ENCODE measurements at regions not wholly inside any gene's neighbourhood (a gene's known extent, or its start where the extent isn't known, plus 50 kb on each side); places are given as distances from the start of the nearest gene placed in this dataset.

DNA sequence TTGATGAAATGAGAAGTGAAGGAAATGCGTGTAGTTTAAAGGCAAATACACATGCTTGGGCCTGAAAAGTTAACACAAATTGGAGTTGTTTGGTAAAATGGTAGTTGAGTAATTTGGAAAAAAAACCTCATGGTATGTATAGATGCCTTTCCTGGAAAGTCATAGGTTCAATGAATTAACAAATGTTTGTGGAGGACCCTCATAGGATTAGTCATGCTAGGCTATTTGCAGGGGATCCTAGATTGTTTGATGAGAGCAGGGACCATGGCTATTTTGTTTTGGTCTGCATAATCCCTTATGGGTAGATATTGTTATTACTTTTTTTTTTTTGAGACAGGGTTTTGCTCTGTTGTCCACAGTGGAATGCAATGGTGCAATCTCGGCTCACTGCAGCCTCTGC, 93.5 kb upstream of the NR3C1 start:
- Histone ChIP-seq H3K4me2 (ENCODE audit: low read length) (no peak overlapping the region), H2BK15ac (replicated peaks; ENCODE audit: low read depth) (no peak overlapping the region), H3K79me1 (ENCODE audit: low read length) (no peaks in the 10 kb centered on the region), H2BK120ac (ENCODE audit: low read depth, low read length) (no peak overlapping the region), H4K8ac (ENCODE audit: low read depth, low read length) (no peak overlapping the region), H3K23ac (ENCODE audit: low read length) (no peak overlapping the region), H3K4me1 (ENCODE audit: control insufficient read depth, low read depth, low read length) (no peaks in the 10 kb centered on the region), H4K5ac (ENCODE audit: low read length) (no peak overlapping the region), H3K18ac (ENCODE audit: low read length) (no peak overlapping the region), H2BK5ac (ENCODE audit: low read length) (no peak overlapping the region), H3K9ac (ENCODE audit: low read length) (no peak overlapping the region), H3K4ac (ENCODE audit: low read depth, low read length) (no peak overlapping the region), H3K56ac (ENCODE audit: low read length) (no peak overlapping the region), H2AK5ac (ENCODE audit: low read length) (no peak overlapping the region), H3K4me3 (ENCODE audit: low read length) (no peak overlapping the region), H3K79me2 (ENCODE audit: control insufficient read depth, insufficient read depth, low read length) (no peaks in the 10 kb centered on the region), H3K27ac (ENCODE audit: low read depth, low read length) (no peak overlapping the region), H3K27me3 (ENCODE audit: insufficient read depth, low read length, poor library complexity) (no peaks in the 10 kb centered on the region), H3K36me3 (ENCODE audit: control insufficient read depth, insufficient read depth, low read length) (no peaks in the 10 kb centered on the region)
- DNase-seq, result no peak
- 100% methylated on average over 1 of the region's 2 CpGs for WGBS (ENCODE audit: extremely low coverage, insufficient coverage, low lambda C conversion rate)

DNA sequence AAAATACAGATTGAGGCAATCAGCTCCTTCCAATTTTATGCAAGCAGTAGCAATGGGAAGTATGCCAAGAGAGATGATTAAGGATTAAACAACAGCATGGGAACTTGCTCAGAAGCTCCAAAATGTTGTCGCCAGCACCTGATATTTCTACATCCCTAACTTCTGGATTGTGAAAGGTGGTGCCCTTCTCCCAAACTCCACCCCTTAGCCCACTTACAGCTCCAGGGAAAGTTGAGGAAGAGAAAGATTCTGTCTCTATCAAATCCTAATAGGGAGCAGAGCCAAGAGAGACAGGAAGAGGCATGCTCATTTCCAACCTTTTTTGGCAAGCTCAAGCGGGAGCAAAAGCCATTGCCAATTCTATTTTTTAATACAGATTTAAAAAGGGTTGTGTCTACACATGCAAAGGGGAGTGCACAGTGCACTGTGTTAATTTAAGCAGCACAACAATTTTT, 92.4 kb upstream of the NR3C1 start:
- Histone ChIP-seq H3K36me3 (ENCODE audit: control insufficient read depth, insufficient read depth, low read length) (no peaks in the 10 kb centered on the region), H3K4ac (ENCODE audit: low read depth, low read length) (no peak overlapping the region), H3K18ac (ENCODE audit: low read length) (no peak overlapping the region), H4K8ac (ENCODE audit: low read depth, low read length) (no peak overlapping the region), H2BK5ac (ENCODE audit: low read length) (no peak overlapping the region), H2AK5ac (ENCODE audit: low read length) (no peak overlapping the region), H3K23ac (ENCODE audit: low read length) (no peak overlapping the region), H3K4me3 (ENCODE audit: low read length) (no peak overlapping the region), H3K9ac (ENCODE audit: low read length) (no peak overlapping the region), H3K27ac (ENCODE audit: low read depth, low read length) (no peak overlapping the region), H4K5ac (ENCODE audit: low read length) (no peak overlapping the region), H3K4me2 (ENCODE audit: low read length) (no peak overlapping the region), H3K4me1 (ENCODE audit: control insufficient read depth, low read depth, low read length) (no peaks in the 10 kb centered on the region), H2BK120ac (ENCODE audit: low read depth, low read length) (no peak overlapping the region), H3K79me1 (ENCODE audit: low read length) (no peaks in the 10 kb centered on the region), H2BK15ac (replicated peaks; ENCODE audit: low read depth) (no peak overlapping the region), H3K27me3 (ENCODE audit: insufficient read depth, low read length, poor library complexity) (no peaks in the 10 kb centered on the region), H3K79me2 (ENCODE audit: control insufficient read depth, insufficient read depth, low read length) (no peaks in the 10 kb centered on the region), H3K56ac (ENCODE audit: low read length) (no peak overlapping the region)
- no peak for DNase-seq
- no CpG with 5 or more reads among the region's 2 CpGs for WGBS (ENCODE audit: extremely low coverage, insufficient coverage, low lambda C conversion rate)

GRCh38 chr5:143495110-143495509, 91.6 kb upstream of the NR3C1 start:
- Histone ChIP-seq H2AK5ac (ENCODE audit: low read length) (no peak overlapping the region), H3K9ac (ENCODE audit: low read length) (no peak overlapping the region), H3K4ac (ENCODE audit: low read depth, low read length) (no peak overlapping the region), H3K4me2 (ENCODE audit: low read length) (no peak overlapping the region), H3K18ac (ENCODE audit: low read length) (no peak overlapping the region), H3K4me1 (ENCODE audit: control insufficient read depth, low read depth, low read length) (no peaks in the 10 kb centered on the region), H3K27ac (ENCODE audit: low read depth, low read length) (no peak overlapping the region), H4K8ac (ENCODE audit: low read depth, low read length) (no peak overlapping the region), H3K27me3 (ENCODE audit: insufficient read depth, low read length, poor library complexity) (no peaks in the 10 kb centered on the region), H2BK15ac (replicated peaks; ENCODE audit: low read depth) (no peak overlapping the region), H2BK120ac (ENCODE audit: low read depth, low read length) (no peak overlapping the region), H2BK5ac (ENCODE audit: low read length) (no peak overlapping the region), H3K56ac (ENCODE audit: low read length) (no peak overlapping the region), H3K36me3 (ENCODE audit: control insufficient read depth, insufficient read depth, low read length) (no peaks in the 10 kb centered on the region), H4K5ac (ENCODE audit: low read length) (no peak overlapping the region), H3K79me2 (ENCODE audit: control insufficient read depth, insufficient read depth, low read length) (no peaks in the 10 kb centered on the region), H3K79me1 (ENCODE audit: low read length) (no peaks in the 10 kb centered on the region), H3K4me3 (ENCODE audit: low read length) (no peak overlapping the region), H3K23ac (ENCODE audit: low read length) (no peak overlapping the region)
- no peak for DNase-seq
- WGBS (ENCODE audit: extremely low coverage, insufficient coverage, low lambda C conversion rate), result no CpG with 5 or more reads among the region's 2 CpGs

- Histone ChIP-seq H3K27ac (ENCODE audit: low read depth, low read length) (no peak overlapping the region), H3K9ac (ENCODE audit: low read length) (no peak overlapping the region), H3K4me2 (ENCODE audit: low read length) (no peak overlapping the region), H3K79me2 (ENCODE audit: control insufficient read depth, insufficient read depth, low read length) (no peaks in the 10 kb centered on the region), H4K5ac (ENCODE audit: low read length) (no peak overlapping the region), H3K27me3 (ENCODE audit: insufficient read depth, low read length, poor library complexity) (no peaks in the 10 kb centered on the region), H3K4ac (ENCODE audit: low read depth, low read length) (no peak overlapping the region), H4K8ac (ENCODE audit: low read depth, low read length) (no peak overlapping the region), H3K56ac (ENCODE audit: low read length) (no peak overlapping the region), H3K4me1 (ENCODE audit: control insufficient read depth, low read depth, low read length) (no peaks in the 10 kb centered on the region), H2BK5ac (ENCODE audit: low read length) (no peak overlapping the region), H2BK15ac (replicated peaks; ENCODE audit: low read depth) (no peak overlapping the region), H3K18ac (ENCODE audit: low read length) (no peak overlapping the region), H3K23ac (ENCODE audit: low read length) (no peak overlapping the region), H3K79me1 (ENCODE audit: low read length) (no peaks in the 10 kb centered on the region), H2BK120ac (ENCODE audit: low read depth, low read length) (no peak overlapping the region), H3K36me3 (ENCODE audit: control insufficient read depth, insufficient read depth, low read length) (no peaks in the 10 kb centered on the region), H3K4me3 (ENCODE audit: low read length) (no peak overlapping the region), H2AK5ac (ENCODE audit: low read length) (no peak overlapping the region)
- DNase-seq, result no peak
- WGBS (ENCODE audit: extremely low coverage, insufficient coverage, low lambda C conversion rate), result no CpG with 5 or more reads among the region's 1 CpG
These were observed 91.1 kb upstream of the NR3C1 start for GRCh38 chr5:143494595-143494994.

- Histone ChIP-seq H3K27me3 (ENCODE audit: insufficient read depth, low read length, poor library complexity) (no peaks in the 10 kb centered on the region), H3K4me2 (ENCODE audit: low read length) (no peak overlapping the region), H4K5ac (ENCODE audit: low read length) (no peak overlapping the region), H3K23ac (ENCODE audit: low read length) (no peak overlapping the region), H2BK15ac (replicated peaks; ENCODE audit: low read depth) (no peak overlapping the region), H2BK5ac (ENCODE audit: low read length) (no peak overlapping the region), H3K4me1 (ENCODE audit: control insufficient read depth, low read depth, low read length) (no peaks in the 10 kb centered on the region), H3K56ac (ENCODE audit: low read length) (no peak overlapping the region), H2BK120ac (ENCODE audit: low read depth, low read length) (no peak overlapping the region), H3K4ac (ENCODE audit: low read depth, low read length) (no peak overlapping the region), H3K9ac (ENCODE audit: low read length) (no peak overlapping the region), H3K79me1 (ENCODE audit: low read length) (no peaks in the 10 kb centered on the region), H2AK5ac (ENCODE audit: low read length) (no peak overlapping the region), H3K18ac (ENCODE audit: low read length) (no peak overlapping the region), H4K8ac (ENCODE audit: low read depth, low read length) (no peak overlapping the region), H3K27ac (ENCODE audit: low read depth, low read length) (no peak overlapping the region), H3K4me3 (ENCODE audit: low read length) (no peak overlapping the region), H3K79me2 (ENCODE audit: control insufficient read depth, insufficient read depth, low read length) (no peaks in the 10 kb centered on the region), H3K36me3 (ENCODE audit: control insufficient read depth, insufficient read depth, low read length) (no peaks in the 10 kb centered on the region)
- WGBS (ENCODE audit: extremely low coverage, insufficient coverage, low lambda C conversion rate), result no CpG with 5 or more reads among the region's 2 CpGs
- no peak for DNase-seq
These were observed 90.7 kb upstream of the NR3C1 start for GRCh38 chr5:143494162-143494561.

DNA sequence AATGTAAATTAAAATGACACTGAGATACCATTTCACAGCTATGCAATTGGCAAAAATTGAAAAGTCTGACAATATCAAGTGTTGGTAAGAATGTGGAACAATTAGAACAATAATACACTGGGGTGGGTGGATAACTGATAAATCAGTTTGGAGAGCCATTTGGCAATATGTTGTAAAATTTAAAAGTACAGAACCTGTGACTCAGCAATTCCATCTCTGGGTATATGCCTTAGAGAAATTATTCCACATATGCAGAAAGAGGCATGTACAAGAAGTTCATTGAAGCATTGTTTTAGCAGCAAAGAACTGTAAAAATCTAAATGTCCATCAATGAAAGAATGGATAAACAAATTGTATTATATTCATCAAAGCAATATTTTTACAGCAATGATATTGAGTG, 89.3 kb upstream of the NR3C1 start:
- Histone ChIP-seq H2AK5ac (ENCODE audit: low read length) (no peak overlapping the region), H3K9ac (ENCODE audit: low read length) (no peak overlapping the region), H3K36me3 (ENCODE audit: control insufficient read depth, insufficient read depth, low read length) (no peaks in the 10 kb centered on the region), H3K18ac (ENCODE audit: low read length) (no peak overlapping the region), H3K4ac (ENCODE audit: low read depth, low read length) (no peak overlapping the region), H3K27ac (ENCODE audit: low read depth, low read length) (no peak overlapping the region), H3K4me1 (ENCODE audit: control insufficient read depth, low read depth, low read length) (no peaks in the 10 kb centered on the region), H3K27me3 (ENCODE audit: insufficient read depth, low read length, poor library complexity) (no peaks in the 10 kb centered on the region), H3K4me3 (ENCODE audit: low read length) (no peak overlapping the region), H4K8ac (ENCODE audit: low read depth, low read length) (no peak overlapping the region), H2BK120ac (ENCODE audit: low read depth, low read length) (no peak overlapping the region), H2BK15ac (replicated peaks; ENCODE audit: low read depth) (no peak overlapping the region), H3K4me2 (ENCODE audit: low read length) (no peak overlapping the region), H3K79me1 (ENCODE audit: low read length) (no peaks in the 10 kb centered on the region), H3K23ac (ENCODE audit: low read length) (no peak overlapping the region), H4K5ac (ENCODE audit: low read length) (no peak overlapping the region), H3K56ac (ENCODE audit: low read length) (no peak overlapping the region), H2BK5ac (ENCODE audit: low read length) (no peak overlapping the region), H3K79me2 (ENCODE audit: control insufficient read depth, insufficient read depth, low read length) (no peaks in the 10 kb centered on the region)
- no peak for DNase-seq

All from mesendoderm (in vitro differentiated cells).